Endodermal cell (in vitro differentiated cells): ENCODE measurements at regions not wholly inside any gene's neighbourhood (a gene's known extent, or its start where the extent isn't known, plus 50 kb on each side); places are given as distances from the start of the nearest gene placed in this dataset.
A peak's percentile ranks its signal among the peaks of the same experiment; 100 is the strongest.

Source experiments
- DNase-seq: peaks from one replicate; pipeline ENCODE4 v3.0.0-alpha.2; 2017
- H3K27ac ChIP-seq: 2 replicates; pipeline ENCODE4 v1.5.1; 2013; ENCODE audit warnings: mild to moderate bottlenecking, low read depth, low read length, moderate library complexity
- H3K27me3 ChIP-seq: 2 replicates; pipeline ENCODE4 v1.6.1; 2013; ENCODE audit warnings: mild to moderate bottlenecking, low read length, moderate library complexity; ENCODE audit not compliant: insufficient read depth, control insufficient read depth, poor library complexity, severe bottlenecking
- H3K36me3 ChIP-seq: 2 replicates; pipeline ENCODE4 v1.7.0; 2013; ENCODE audit warnings: mild to moderate bottlenecking, low read length, moderate library complexity; ENCODE audit not compliant: control insufficient read depth, insufficient read depth
- H3K4me1 ChIP-seq: one replicate; pipeline ENCODE4 v1.7.0; 2013; ENCODE audit warnings: low read length; ENCODE audit not compliant: control insufficient read depth, insufficient read depth
- H3K4me3 ChIP-seq: 2 replicates; pipeline ENCODE4 v1.5.1; 2013; ENCODE audit warnings: mild to moderate bottlenecking, low read length, moderate library complexity
- H3K9ac ChIP-seq: 2 replicates; pipeline ENCODE4 v1.6.1; 2013; ENCODE audit warnings: mild to moderate bottlenecking, low read length, moderate library complexity; ENCODE audit not compliant: poor library complexity, severe bottlenecking; ENCODE audit errors: extremely low read depth
- H3K9me3 ChIP-seq: 2 replicates; pipeline ENCODE4 v1.6.1; 2013; ENCODE audit warnings: mild to moderate bottlenecking, low read length, moderate library complexity; ENCODE audit not compliant: control insufficient read depth
- H3K27ac Mint-ChIP-seq: 2 replicates; pipeline ENCODE4 v1.8.0; 2020; ENCODE audit warnings: mixed read lengths
- H3K27me3 Mint-ChIP-seq: 2 replicates; pipeline ENCODE4 v1.8.0; 2021; ENCODE audit warnings: mild to moderate bottlenecking, mixed read lengths; ENCODE audit not compliant: insufficient read depth
- H3K36me3 Mint-ChIP-seq: 2 replicates; pipeline ENCODE4 v1.8.0; 2020; ENCODE audit warnings: low read depth, mixed read lengths
- H3K4me1 Mint-ChIP-seq: 2 replicates; pipeline ENCODE4 v1.8.0; 2020; ENCODE audit warnings: mixed read lengths
- H3K4me3 Mint-ChIP-seq: 2 replicates; pipeline ENCODE4 v1.8.0; 2020; ENCODE audit warnings: mild to moderate bottlenecking, moderate library complexity, mixed read lengths
- H3K9me3 Mint-ChIP-seq: 2 replicates; pipeline ENCODE4 v1.8.0; 2020; ENCODE audit warnings: mild to moderate bottlenecking, mixed read lengths
- CTCF ChIP-seq: fragments of 200-600 bp; sonication (generic); conservative IDR thresholded peaks from 2 replicates; pipeline ENCODE4 v1.5.0; 2021; ENCODE audit warnings: antibody characterized with exemption, mild to moderate bottlenecking
- WGBS, 2 experiments: methylation state at CpG; one replicate each; pipeline versions ENCODE4 v1.1.5 to v1.1.7; 2013; ENCODE audit warnings: missing lambda C conversion rate in 2 of 2, mixed read lengths in 1 of 2; ENCODE audit not compliant: insufficient coverage in 1 of 2, insufficient read length in 1 of 2; 5-methylcytosine and 5-hydroxymethylcytosine counted together

- H3K4me1 ChIP-seq: peaks cover 17% of the 10 kb centered on the region
- no peak overlapping the region for H3K4me3 Mint-ChIP-seq
- no peak for DNase-seq
- H3K27ac Mint-ChIP-seq: no peak overlapping the region
- no peak for TF ChIP-seq CTCF
- H3K27me3 Mint-ChIP-seq: no peaks in the 10 kb centered on the region
- no peak overlapping the region for H3K4me3 ChIP-seq
- peaks cover 12% of the 10 kb centered on the region for H3K9me3 ChIP-seq
- peaks cover 47% of the 10 kb centered on the region for H3K4me1 Mint-ChIP-seq
- 80 to 85% methylated on average over 1 to 3 of the region's 3 CpGs for WGBS, 2 experiments
- no peaks in the 10 kb centered on the region for H3K27me3 ChIP-seq
- no peak overlapping the region for H3K9ac ChIP-seq
- H3K9me3 Mint-ChIP-seq: peaks cover 12% of the 10 kb centered on the region
- H3K36me3 Mint-ChIP-seq: no peaks in the 10 kb centered on the region
- no peak overlapping the region for H3K27ac ChIP-seq
- H3K36me3 ChIP-seq: no peaks in the 10 kb centered on the region
Observed at GRCh38 chr13:34751492-34751891, 190.6 kb upstream of the NBEA start.

GRCh38 chr13:34752283-34752960 is 189.6 kb upstream of the NBEA start:
- DNase-seq: peak; percentile 82
- Mint-ChIP-seq H3K36me3 (no peaks in the 10 kb centered on the region), H3K4me3 (no peak overlapping the region), H3K27me3 (no peaks in the 10 kb centered on the region), H3K9me3 (peaks cover 5% of the 10 kb centered on the region), H3K4me1 (peaks cover 43% of the 10 kb centered on the region), H3K27ac (peak overlapping the region; percentile 80)
- H3K4me1 ChIP-seq: peaks cover 17% of the 10 kb centered on the region
- peaks cover 12% of the 10 kb centered on the region for H3K9me3 ChIP-seq
- TF ChIP-seq CTCF: no peak
- H3K36me3 ChIP-seq: no peaks in the 10 kb centered on the region
- H3K9ac ChIP-seq: no peak overlapping the region
- H3K27me3 ChIP-seq: no peaks in the 10 kb centered on the region
- H3K4me3 ChIP-seq: peak overlapping the region; percentile 25
- no peak overlapping the region for H3K27ac ChIP-seq
- WGBS, 2 experiments: 59% methylated on average over 11 of the region's 11 CpGs; no CpG with 5 or more reads in 1 of the 2 experiments

GRCh38 chr13:34756136-34756535 is 185.9 kb upstream of the NBEA start:
- no peaks in the 10 kb centered on the region for H3K36me3 Mint-ChIP-seq
- WGBS, 2 experiments: 94% methylated on average over 3 of the region's 3 CpGs; no CpG with 5 or more reads in 1 of the 2 experiments

More at GRCh38 chr13:34756136-34756535, 185.9 kb upstream of the NBEA start:
- Histone ChIP-seq H3K9me3 (peaks cover 12% of the 10 kb centered on the region), H3K4me1 (peaks cover 11% of the 10 kb centered on the region), H3K9ac (no peak overlapping the region), H3K4me3 (no peak overlapping the region), H3K27me3 (no peaks in the 10 kb centered on the region), H3K36me3 (no peaks in the 10 kb centered on the region), H3K27ac (no peak overlapping the region)
- H3K4me3 Mint-ChIP-seq: no peak overlapping the region
- H3K4me1 Mint-ChIP-seq: peaks cover 9% of the 10 kb centered on the region
- TF ChIP-seq CTCF: no peak
- no peaks in the 10 kb centered on the region for H3K27me3 Mint-ChIP-seq
- no peak overlapping the region for H3K27ac Mint-ChIP-seq
- H3K9me3 Mint-ChIP-seq: peaks cover 7% of the 10 kb centered on the region
- no peak for DNase-seq
